ENCODE measurements at regions not wholly inside any gene's neighbourhood (a gene's known extent, or its start where the extent isn't known, plus 50 kb on each side); places are given as distances from the start of the nearest gene placed in this dataset.
"Not testable (repeated sequence)": the region's sequence is repeated elsewhere in the genome, so short reads cannot be mapped to it uniquely, and the experiment has no call there.

DNA sequence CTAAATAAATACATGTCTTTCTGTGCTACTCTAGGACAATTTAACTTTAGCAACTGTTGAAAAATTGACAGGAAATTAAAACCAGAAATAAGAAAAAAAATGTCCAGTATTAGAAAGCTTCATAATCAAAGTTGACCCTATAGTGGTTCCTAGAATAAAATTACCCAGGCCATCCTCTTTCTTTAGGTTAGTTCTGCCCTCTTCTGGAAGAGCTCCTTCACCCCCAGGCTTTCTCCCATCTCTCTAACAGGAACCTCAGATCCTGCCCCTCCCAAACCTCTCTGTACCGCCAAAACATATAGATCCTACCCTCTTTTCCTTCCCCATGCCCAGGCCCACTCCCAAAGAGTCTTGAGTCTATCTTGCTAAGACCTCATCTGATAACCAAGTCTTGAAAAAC lies 159.4 kb upstream of the CDK1 start:
- DNase-seq (ENCODE audit: low read depth, low spot score) = no peak

DNA sequence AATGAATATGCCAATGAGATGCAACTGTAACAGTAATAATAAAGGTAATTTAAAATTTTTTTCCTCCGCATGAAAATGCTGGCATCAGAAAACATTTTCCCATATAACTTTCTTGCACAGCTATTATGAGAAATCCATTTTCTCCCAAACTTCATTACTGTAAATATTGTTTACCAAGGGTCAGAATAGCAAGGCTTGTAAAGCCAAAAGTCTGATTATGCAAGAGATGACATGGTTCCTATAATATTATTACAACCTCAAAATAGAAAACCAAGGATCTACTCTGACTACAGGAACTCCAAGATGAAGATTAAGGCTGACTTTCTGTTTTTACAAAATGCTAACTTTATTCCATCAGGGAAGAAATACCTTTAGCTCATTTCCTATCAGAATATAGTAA lies 162.7 kb upstream of the CDK1 start:
- no peak for DNase-seq (ENCODE audit: low read depth, low spot score)

DNA sequence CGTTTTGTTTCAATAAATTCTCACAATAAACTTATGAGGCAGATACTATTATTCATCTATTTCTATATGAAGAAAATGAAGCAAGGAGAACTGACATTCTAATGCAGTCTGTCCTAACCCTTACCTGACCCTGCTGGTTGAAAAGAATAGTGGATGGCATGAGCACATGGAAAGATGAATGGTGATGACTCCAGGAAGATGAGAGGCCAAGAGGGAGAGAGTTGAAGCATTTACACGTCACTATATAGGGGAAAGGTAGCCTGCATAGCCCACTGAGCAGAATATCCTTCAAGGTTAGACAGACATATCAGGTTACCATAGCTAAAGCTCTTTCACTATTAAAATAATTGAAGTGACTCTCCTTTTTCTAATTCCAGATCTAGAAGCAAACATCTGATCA lies 163.9 kb upstream of the CDK1 start:
- DNase-seq (ENCODE audit: low read depth, low spot score) = no peak

DNA sequence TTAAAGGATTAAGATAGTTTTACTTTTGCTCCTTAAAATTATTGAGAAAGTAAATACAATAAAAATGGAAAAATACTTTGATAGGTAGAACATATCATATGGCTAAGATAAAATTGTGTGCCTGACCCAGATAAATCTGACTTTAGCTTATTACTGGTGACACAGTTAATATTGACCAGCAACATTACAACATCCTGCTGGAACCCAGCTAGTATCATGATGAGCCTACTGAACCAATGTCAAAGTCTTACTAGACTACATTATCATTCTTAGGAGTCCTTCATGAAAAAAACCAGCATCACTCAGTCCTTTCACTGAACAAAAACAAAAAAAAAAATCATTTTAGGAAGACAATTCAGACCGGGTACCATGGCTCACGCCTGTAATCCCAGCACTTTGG lies 164.8 kb upstream of the CDK1 start:
- no peak for DNase-seq (ENCODE audit: low read depth, low spot score)

DNA sequence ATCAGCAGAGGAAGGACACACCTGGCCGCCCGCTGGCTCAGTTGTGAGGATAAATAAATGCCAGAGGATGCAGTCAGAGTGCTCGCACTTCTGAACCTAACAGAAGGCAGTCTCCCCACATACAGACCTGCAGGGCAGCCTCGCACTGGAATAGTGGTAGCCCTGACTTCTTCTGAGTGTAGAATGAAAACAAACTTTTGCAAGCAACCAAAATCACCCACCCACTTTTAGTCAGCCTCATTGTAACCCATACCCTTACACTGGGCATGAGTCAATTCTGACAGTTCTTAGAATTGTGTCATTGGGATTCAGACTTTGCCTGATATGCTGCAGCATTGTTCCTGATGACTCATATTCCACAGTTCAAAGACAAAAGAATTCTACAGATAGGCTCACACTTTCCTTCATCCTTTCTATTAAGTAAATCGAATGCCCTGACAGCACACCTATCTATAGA lies 167.0 kb upstream of the CDK1 start:
- DNase-seq (ENCODE audit: low read depth, low spot score) = no peak

DNA sequence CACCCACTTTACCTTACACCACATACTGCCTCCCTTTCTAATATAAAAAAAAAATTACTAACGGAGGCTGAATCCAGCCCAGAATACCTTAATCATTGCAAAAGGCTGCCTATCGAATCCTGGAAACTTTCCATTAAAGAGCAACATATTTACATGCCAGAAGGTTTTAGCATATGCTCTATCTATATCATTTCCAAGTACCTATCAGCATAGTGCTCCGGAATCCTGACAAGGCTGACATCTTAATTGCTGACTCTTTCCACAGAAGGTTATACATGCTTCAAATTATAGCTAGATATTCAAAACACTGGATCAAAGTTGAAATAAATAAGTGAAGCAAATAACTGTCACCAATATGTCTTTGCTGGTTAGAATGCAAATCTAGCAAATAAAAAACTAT lies 170.9 kb upstream of the CDK1 start:
- no peak for DNase-seq (ENCODE audit: low read depth, low spot score)

DNA sequence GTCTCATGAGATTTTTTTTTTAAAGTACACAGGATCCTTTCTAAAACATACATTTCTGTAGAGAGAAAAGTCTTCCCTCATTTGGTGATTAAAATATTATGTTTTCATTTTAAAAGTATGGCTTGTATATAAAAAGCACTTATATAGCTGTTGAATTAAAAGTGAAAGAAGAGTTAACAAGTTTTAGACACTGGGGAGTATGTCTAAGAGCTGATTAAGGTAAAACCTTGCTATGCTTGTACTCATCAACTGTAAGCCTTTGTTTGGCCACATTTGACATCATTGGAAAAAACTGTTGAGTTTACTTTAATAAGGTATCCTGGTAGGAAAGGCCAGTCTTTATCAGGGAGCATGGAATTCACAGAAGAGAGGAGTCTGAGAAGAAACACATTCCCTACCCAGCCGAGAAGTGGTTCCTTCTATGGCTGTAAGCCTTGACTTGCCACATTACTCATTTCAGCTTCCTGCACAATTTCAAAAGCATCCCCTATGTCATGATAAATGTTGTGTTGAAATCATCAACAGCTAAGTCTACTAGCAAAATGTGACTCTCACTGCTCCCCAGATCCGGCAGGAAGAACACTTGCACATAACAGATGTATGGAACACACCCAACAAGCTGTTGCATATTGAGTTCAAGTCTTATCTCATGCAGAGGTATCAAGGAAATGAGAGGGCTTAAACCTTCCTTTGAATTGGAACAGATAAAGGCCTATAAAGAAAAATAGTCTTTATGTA lies 171.8 kb upstream of the CDK1 start:
- peak; percentile 17 for DNase-seq (ENCODE audit: low read depth, low spot score)

DNA sequence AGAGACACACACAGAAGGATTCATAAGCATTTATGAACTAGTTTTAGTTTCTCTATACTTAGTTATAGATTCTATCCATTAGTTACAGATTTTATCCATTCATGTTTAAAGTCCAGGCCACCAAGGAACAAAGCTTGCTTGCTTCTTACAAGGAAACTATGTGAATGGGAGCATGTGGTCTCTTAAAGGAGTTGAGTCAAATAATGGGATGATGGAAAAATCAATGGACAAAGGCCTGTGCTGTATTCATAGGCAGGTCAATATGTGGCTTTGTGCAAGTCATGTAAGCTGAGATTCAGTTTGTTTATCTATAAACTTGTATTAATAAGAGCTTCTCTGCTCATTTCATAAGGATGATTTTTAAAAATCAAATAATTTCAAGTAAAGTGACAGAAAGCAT lies 172.8 kb upstream of the CDK1 start:
- DNase-seq (ENCODE audit: low read depth, low spot score) = no peak

DNA sequence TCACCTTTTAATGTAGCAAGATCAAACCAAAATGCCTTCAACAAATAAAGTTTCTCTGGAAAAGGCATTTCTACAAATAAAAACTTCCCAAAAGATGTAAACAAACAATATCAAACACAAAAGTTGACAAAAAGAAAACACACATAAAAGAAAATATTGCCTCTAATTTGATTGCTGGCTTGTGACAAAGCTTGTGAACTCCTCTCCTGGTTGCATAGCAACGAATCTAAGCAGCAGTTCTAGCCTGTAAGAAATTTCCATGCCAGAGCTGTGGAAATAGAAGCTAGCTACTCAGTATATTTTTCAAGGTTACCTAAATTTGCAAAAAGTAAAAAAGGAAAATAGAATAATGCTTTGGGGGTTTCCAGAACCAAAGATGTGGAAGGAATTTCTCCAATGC lies 173.9 kb upstream of the CDK1 start:
- DNase-seq (ENCODE audit: low read depth, low spot score) = no peak

DNA sequence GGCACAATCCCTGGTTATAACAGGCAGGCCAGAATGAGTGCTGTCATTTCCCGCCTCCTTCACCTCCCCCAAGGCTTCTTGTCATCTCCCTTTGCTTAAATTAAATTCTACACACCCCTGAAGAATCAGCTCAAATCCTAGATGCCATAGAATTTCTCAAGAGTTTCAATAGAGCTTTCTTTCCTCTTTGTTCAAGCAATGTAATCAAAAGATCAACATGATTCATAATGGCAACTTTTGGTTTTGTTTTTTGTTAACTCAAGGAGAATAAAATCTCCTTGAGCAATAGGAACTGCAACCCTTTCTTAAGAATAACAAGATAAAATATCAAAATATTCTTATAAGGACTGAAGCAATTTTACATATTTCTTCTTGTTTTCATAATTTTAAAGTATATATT lies 180.8 kb upstream of the CDK1 start:
- DNase-seq (ENCODE audit: low read depth, low spot score) = no peak

DNA sequence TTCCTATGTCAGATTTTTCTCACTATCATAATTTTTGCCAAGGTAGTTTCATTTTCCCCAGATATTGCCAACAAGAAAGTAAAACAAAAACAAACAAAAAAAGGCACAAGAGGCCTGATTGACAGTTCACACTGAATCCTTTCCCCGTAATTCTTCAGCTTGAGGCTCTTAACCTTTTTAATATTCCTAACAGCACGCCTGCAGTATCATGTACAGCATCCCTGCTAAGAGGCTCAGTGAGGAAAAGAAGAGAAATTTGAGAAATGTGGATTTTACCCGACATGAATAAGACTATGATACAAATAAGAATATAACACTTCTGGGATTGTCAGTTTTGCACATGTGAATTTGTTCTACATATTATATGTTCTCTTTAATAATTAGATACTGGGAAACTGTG lies 182.4 kb upstream of the CDK1 start:
- DNase-seq (ENCODE audit: low read depth, low spot score) = no peak

DNA sequence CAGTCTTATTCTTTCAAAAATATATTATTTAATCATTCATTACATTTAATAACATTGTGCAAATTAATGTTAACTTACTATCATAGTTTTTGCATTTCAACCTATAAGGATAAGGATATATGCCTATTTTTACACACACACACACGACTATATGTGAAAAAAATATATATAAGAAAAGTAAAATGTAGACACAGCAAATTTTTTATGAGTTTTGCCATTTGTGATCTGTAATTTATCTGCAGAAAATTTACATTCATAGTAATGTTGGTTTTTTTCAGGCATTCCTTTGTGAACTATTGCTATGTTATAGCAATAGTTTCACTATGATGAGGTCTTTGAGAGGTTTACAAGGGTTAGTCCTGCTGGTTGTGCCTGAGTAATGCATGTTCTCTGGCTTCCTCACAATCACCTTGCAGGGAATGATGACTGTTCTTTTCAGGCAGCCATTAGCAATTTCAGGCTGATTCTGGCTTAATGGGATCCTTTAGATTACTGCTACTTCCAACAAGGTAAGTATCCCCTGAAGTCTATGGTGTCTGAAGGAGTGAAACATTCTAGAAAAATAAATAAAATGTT lies 183.7 kb upstream of the CDK1 start:
- no peak for DNase-seq (ENCODE audit: low read depth, low spot score)

DNA sequence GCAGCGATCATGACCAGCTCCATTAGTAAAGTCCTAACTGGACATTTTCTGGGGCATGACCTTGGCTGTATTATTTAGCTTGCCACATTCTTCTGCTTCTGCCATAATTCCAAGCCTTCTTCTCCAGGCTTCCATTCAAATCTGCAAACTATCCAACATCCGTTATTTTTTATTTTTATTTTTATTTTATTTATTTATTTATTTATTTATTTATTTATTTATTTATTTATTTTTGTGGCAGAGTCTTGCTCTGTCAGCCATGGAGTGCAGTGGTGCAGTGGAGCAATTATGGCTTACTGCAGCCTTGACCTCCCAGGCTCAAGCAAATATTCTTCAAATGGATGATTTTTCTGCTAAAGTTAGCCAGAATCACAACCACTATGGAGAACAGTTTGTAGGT lies 187.2 kb upstream of the CDK1 start:
- no peak for DNase-seq (ENCODE audit: low read depth, low spot score)

DNA sequence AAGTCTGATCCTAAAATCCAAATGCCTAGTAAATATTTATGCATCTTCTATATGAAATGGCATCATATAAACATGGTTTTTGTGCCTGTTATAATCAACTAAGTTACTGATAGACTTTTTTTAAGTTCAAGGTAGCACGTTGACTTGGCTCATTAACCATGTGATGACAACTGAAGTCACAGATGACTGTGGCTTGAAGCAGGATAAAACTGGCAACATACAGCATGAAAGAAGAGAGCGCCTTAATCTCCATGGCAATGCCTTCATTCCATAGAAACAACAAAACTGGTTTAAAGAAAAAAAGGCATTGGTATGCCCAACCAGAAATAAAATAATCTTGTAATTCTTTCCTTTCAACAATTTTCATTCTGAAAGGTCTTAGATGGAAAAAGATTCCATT lies 188.9 kb upstream of the CDK1 start:
- no peak for DNase-seq (ENCODE audit: low read depth, low spot score)

DNA sequence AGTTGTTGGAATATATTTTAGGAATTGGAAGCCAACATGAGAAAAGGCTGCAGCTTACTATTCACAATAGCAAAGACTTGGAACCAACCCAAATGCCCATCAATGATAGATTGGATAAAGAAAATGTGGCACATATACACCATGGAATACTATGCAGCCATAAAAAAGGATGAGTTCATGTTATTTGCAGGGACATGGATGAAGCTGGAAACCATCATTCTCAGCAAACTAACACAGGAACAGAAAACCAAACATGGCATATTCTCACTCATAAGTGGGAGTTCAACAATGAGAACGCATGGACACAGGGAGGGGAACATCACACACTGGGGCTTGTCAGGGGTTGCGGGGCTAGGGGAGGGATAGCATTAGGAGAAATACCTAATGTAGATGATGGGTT lies 192.1 kb upstream of the ANK3 start:
- DNase-seq (ENCODE audit: low read depth, low spot score) = not testable (repeated sequence)

DNA sequence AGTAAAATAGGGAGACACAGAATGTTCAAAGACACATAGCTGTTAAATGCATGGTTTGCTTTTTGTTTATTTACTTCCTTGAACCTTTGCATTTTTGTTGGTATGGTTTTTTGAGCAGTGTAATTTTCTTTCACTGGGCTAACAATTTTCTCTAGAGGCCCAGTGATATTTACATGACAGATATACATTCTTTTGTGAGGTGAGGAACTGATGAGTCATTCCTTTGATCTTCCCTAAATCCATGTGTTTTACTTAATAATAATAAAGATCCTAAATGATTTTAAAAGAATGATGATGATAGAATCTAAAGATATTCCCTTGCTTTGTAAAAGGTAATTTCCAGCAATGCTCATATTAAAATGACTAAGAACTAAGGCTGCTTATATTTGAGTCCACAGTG lies 188.5 kb upstream of the ANK3 start:
- DNase-seq (ENCODE audit: low read depth, low spot score) = no peak

DNA sequence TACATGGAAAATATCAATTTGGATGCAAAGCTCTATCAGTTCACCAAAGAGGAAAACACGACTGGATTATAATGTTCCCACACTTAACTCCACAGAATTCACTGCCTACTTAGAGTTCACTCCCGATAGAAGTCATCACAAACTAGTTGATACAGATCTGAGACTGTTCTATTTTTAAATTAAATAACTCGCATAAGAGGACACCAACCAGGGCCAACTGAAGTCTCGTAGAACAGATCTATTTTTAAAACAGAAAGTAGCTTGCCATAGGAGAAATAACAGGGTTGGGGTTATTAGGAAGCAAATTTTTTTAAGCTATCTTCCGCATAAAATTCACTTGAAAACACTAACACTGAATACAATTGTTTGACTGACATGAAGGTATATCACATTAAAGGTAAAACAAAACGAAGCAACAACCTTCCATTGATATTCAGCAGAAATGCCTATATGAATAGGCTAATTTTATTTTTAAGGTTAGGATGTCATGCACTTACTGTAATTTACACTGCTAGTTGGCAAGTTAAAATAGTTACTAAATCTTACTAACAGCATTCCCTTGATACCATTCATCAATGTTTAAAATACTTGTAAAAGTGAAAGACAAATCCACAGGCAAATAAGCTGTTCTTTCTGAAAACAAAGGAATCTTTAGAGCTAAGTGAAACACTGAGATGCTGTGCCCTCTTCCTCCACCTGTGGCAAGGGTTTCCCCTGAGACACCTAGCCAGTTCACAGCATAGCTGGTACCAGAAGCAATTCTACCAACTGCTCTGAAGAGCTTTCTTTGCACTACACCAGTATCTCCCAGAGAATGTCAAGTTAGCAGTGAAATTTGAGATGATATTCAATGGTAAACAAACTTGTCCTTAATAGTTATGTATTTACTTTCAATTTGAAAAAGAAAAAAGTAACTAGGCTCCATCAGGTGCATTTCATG lies 186.7 kb upstream of the ANK3 start:
- no peak for DNase-seq (ENCODE audit: low read depth, low spot score)

DNA sequence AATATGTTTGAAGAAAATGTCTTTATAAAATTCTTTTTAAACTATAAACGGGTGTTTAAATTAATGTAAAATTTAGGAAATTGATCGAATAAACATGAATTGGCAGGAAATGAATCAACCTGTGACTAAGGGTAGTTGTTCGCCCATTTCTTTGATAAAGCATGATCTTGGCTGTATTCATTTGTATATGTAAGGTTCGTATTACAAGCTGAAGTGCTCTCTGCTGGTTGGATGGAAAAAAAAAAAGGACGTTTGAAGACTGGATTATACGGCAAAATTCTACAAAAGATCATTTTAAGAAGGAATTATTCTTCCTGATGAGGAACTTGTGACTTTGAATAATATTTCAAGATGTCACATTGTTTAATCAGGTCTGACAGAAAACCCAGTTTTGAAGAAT lies 185.4 kb upstream of the ANK3 start:
- DNase-seq (ENCODE audit: low read depth, low spot score) = no peak

DNA sequence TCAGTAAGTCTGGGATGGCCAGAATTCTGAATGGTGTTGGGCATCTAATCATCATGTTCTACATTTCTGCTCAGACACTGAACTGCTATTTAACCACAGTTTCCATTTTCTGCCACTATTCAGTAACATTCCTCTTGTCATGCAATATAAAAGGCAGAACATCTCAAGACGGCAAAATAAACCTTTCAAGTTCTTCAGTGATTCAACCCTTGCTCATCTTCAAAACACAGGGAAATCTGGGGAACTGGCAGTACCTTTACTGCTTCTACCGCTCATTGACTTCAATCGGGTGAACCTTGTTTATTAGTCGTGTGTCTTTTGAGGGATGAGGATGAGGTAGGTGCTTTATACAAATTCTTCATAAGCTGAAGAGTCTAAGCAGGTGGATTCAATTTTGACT lies 184.7 kb upstream of the ANK3 start:
- no peak for DNase-seq (ENCODE audit: low read depth, low spot score)

DNA sequence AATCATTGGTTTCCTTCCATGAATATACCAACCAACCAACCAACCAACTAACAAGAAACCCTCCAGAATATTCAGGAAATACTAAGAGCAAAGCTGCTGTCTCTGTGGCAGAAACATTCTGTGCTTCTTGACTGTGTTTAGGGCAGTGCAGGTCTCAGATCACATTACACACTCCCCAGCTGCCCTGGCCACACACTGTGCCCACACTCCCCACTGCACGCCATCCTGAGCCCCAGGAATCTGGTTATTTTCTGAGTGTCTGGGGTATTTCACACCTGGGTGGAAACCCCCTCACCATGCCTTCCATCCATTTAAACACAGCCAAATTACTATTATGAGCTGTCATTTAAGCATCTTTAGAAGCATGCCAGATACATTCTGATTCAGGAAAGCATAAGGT lies 183.7 kb upstream of the ANK3 start:
- no peak for DNase-seq (ENCODE audit: low read depth, low spot score)

DNA sequence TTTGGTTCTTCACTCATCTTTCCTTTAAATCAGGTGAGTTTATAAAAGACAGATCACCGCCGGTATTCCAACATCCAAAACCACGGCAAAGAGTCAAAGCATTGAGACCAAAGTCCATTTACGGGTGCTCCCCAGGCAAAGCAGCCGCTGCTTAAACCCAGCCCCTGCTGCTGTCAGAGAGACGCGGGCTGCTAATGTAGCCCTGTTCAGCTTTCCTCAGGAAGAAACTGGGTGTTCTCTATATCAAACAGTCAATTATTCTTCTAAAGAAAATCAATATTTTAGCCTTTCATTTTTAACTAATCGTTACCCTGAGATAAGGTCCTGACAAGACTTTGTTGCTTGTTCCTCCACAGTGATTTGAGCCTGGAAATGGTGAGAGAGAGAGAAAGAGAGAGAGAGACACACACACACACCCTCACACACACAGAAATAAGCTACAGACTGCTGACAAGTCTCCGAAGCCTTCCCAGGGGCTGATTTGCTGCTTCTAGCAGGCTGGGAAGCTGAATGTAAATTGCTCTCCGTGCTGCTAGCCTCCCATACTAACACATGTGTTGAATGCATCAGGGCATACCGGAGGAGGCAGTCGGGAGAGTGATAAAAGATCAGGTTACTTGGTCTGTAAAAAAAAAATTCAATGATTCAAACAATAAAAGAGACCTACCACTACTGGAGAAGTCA lies 183.0 kb upstream of the ANK3 start:
- no peak for DNase-seq (ENCODE audit: low read depth, low spot score)

DNA sequence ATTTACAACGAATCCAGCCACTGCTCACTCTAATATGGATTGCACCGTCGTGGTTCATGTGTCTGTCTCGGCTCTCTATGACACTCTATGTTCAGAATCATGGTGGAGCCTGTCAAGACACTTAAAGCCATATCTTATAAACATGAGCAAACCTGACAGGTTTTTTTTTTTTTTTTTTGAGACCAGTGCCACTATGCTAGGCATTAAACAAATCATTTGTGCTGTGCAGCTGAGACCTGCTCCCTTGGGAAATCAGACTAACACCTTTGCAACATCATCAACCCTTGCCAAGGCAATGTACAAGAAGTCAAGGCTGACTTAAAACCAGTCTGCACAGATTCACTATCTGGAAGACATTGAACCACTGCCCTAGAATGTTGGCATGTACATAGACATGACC lies 181.2 kb upstream of the ANK3 start:
- DNase-seq (ENCODE audit: low read depth, low spot score) = no peak

Data from pulmonary artery endothelial cell (primary cell).